Mesenchymal stem cell (in vitro differentiated cells and primary cell): ENCODE measurements at regions not wholly inside any gene's neighbourhood (a gene's known extent, or its start where the extent isn't known, plus 50 kb on each side); places are given as distances from the start of the nearest gene placed in this dataset.

Experiments used
- DNase-seq: peaks from one replicate; pipeline ENCODE4 v3.0.0-alpha.2; 2013
- H2AFZ ChIP-seq: one replicate; pipeline ENCODE4 v1.6.1; 2013; ENCODE audit warnings: low read depth, mild to moderate bottlenecking, control low read depth, inconsistent platforms, low read length, moderate library complexity
- H2AK5ac ChIP-seq: 2 replicates; pipeline ENCODE4 v1.6.1; 2013; ENCODE audit warnings: low read length, moderate library complexity, mild to moderate bottlenecking, inconsistent platforms; ENCODE audit not compliant: severe bottlenecking
- H2BK120ac ChIP-seq: one replicate; pipeline ENCODE4 v1.6.1; 2013; ENCODE audit warnings: low read depth, mild to moderate bottlenecking, inconsistent platforms, low read length, moderate library complexity
- H2BK12ac ChIP-seq, 2 experiments: one replicate each; pipeline ENCODE4 v1.6.1; 2013; ENCODE audit warnings: inconsistent platforms in 2 of 2, low read length in 2 of 2, mild to moderate bottlenecking in 2 of 2, moderate library complexity in 2 of 2, control low read depth in 1 of 2
- H2BK15ac ChIP-seq: one replicate; pipeline ENCODE4 v1.6.1; 2013; ENCODE audit warnings: mild to moderate bottlenecking, low read depth, inconsistent platforms; ENCODE audit not compliant: poor library complexity, severe bottlenecking
- H2BK5ac ChIP-seq: 2 replicates; pipeline ENCODE4 v1.6.1; 2013; ENCODE audit warnings: low read depth, mild to moderate bottlenecking, low read length, control low read depth, inconsistent platforms; ENCODE audit not compliant: poor library complexity, severe bottlenecking
- H3K14ac ChIP-seq, 2 experiments: one replicate each; pipeline ENCODE4 v1.6.1; 2013; ENCODE audit warnings: inconsistent platforms in 2 of 2, low read length in 2 of 2, control low read depth in 1 of 2, mild to moderate bottlenecking in 1 of 2, moderate library complexity in 1 of 2
- H3K18ac ChIP-seq, 2 experiments: one replicate each; pipeline ENCODE4 v1.6.1; 2013; ENCODE audit warnings: inconsistent platforms in 2 of 2, low read length in 2 of 2, control low read depth in 1 of 2, low read depth in 1 of 2, mild to moderate bottlenecking in 1 of 2
- H3K23ac ChIP-seq, 2 experiments: one replicate each; pipeline ENCODE4 v1.6.1; 2013; ENCODE audit warnings: inconsistent platforms in 2 of 2, low read length in 2 of 2, mild to moderate bottlenecking in 2 of 2, moderate library complexity in 2 of 2, control low read depth in 1 of 2
- H3K27ac ChIP-seq: 2 replicates; pipeline ENCODE4 v1.5.1; 2013; ENCODE audit warnings: mild to moderate bottlenecking, moderate library complexity, low read length, control low read depth, inconsistent platforms; ENCODE audit not compliant: poor library complexity, severe bottlenecking
- H3K27me3 ChIP-seq, 2 experiments: 2 replicates each; pipeline versions ENCODE4 v1.6.1 to v1.7.0; 2013; ENCODE audit warnings: low read length in 2 of 2, mild to moderate bottlenecking in 2 of 2, moderate library complexity in 2 of 2, control low read depth in 1 of 2, inconsistent platforms in 1 of 2; ENCODE audit not compliant: control insufficient read depth in 1 of 2, insufficient read depth in 1 of 2
- H3K36me3 ChIP-seq, 2 experiments: 2 replicates each; pipeline versions ENCODE4 v1.6.1 to v1.7.0; 2013; ENCODE audit warnings: low read length in 2 of 2, control low read depth in 1 of 2, inconsistent platforms in 1 of 2, low read depth in 1 of 2, mild to moderate bottlenecking in 1 of 2; ENCODE audit not compliant: insufficient read depth in 2 of 2, control insufficient read depth in 1 of 2
- H3K4ac ChIP-seq, 2 experiments: one replicate each; pipeline ENCODE4 v1.6.1; 2013; ENCODE audit warnings: inconsistent platforms in 2 of 2, low read length in 2 of 2, mild to moderate bottlenecking in 2 of 2, moderate library complexity in 2 of 2, control low read depth in 1 of 2, low read depth in 1 of 2
- H3K4me1 ChIP-seq: 2 replicates; pipeline ENCODE4 v1.6.1; 2013; ENCODE audit warnings: low read depth, low read length, control low read depth; ENCODE audit not compliant: control insufficient read depth, insufficient read depth
- H3K4me2 ChIP-seq: 2 replicates; pipeline ENCODE4 v1.6.1; 2013; ENCODE audit warnings: low read length, mild to moderate bottlenecking, inconsistent platforms; ENCODE audit not compliant: poor library complexity, severe bottlenecking
- H3K4me3 ChIP-seq, 2 experiments: 2 replicates each; pipeline versions ENCODE4 v1.5.1 to v1.7.0; 2013; ENCODE audit warnings: low read length in 2 of 2, mild to moderate bottlenecking in 2 of 2, control low read depth in 1 of 2, low read depth in 1 of 2; ENCODE audit not compliant: insufficient read depth in 1 of 2
- H3K79me1 ChIP-seq: replicated peaks from 2 replicates; pipeline ENCODE4 v1.6.1; 2013; ENCODE audit warnings: mild to moderate bottlenecking, control low read depth, low read length, inconsistent platforms; ENCODE audit not compliant: poor library complexity, severe bottlenecking
- H3K9ac ChIP-seq: 2 replicates; pipeline ENCODE4 v1.7.0; 2013; ENCODE audit warnings: mild to moderate bottlenecking, low read length, moderate library complexity
- H3K9me3 ChIP-seq: 2 replicates; pipeline ENCODE4 v1.7.0; 2013; ENCODE audit warnings: mild to moderate bottlenecking, low read length; ENCODE audit not compliant: control insufficient read depth
- H4K8ac ChIP-seq: one replicate; pipeline ENCODE4 v1.6.1; 2013; ENCODE audit warnings: inconsistent platforms, mild to moderate bottlenecking, low read length, moderate library complexity
- H4K91ac ChIP-seq: one replicate; pipeline ENCODE4 v1.6.1; 2013; ENCODE audit warnings: mild to moderate bottlenecking, low read length, inconsistent platforms
- WGBS: methylation state at CpG from one replicate; pipeline ENCODE4 v1.1.7; 2013; ENCODE audit warnings: mixed read lengths; 5-methylcytosine and 5-hydroxymethylcytosine counted together

DNA sequence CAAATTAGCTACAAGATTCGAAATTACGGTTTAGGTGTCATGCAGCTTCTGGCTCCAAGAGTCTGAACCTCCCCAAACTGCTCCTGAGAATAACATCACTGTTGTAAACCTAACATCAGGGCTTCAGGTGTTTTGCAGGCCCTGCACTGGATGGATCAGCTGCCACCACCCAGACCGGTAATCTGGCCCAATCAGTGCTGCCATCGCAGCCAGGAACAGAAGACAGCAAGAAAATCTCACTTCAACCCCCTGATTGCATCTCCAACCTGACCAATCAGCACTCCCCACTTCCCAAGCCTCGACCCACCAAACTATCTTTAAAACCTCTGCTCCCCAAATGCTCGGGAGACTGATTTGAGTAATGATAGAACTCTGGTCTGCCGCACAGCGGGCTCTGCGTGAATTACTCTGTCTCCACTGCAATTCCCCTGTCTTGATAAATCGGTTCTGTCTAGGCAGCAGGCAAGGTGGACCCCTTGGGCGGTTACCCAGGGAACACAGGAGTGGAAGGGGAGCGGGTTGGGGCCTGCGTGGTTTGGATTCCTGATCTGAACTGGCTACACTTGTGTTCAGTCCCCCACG is 268.5 kb upstream of the SFSWAP start:
- H2BK5ac ChIP-seq = no peak overlapping the region
- no peak overlapping the region for H3K9ac ChIP-seq
- no peaks in the 10 kb centered on the region for H3K79me1 ChIP-seq
- H3K27ac ChIP-seq = no peak overlapping the region
- no peak overlapping the region for H3K4me3 ChIP-seq
- H3K4me2 ChIP-seq = no peak overlapping the region
- no peak overlapping the region for H4K8ac ChIP-seq
- H4K91ac ChIP-seq = no peak overlapping the region
- H3K4me1 ChIP-seq = no peaks in the 10 kb centered on the region
- no peak overlapping the region for H2BK15ac ChIP-seq
- no peak for DNase-seq
- H2BK120ac ChIP-seq = no peak overlapping the region
- H3K23ac ChIP-seq = no peak overlapping the region
- H2AFZ ChIP-seq = no peak overlapping the region
- no peak overlapping the region for H3K18ac ChIP-seq
- H3K36me3 ChIP-seq = no peaks in the 10 kb centered on the region
- no peak overlapping the region for H2BK12ac ChIP-seq
- H3K4ac ChIP-seq = no peak overlapping the region
- H2AK5ac ChIP-seq = no peak overlapping the region
- no peak overlapping the region for H3K14ac ChIP-seq
- WGBS = 74% methylated on average over 14 of the region's 14 CpGs
- H3K9me3 ChIP-seq = no peaks in the 10 kb centered on the region
- H3K27me3 ChIP-seq = peaks cover 0 to 7% of the 10 kb centered on the region in 2 experiments

DNA sequence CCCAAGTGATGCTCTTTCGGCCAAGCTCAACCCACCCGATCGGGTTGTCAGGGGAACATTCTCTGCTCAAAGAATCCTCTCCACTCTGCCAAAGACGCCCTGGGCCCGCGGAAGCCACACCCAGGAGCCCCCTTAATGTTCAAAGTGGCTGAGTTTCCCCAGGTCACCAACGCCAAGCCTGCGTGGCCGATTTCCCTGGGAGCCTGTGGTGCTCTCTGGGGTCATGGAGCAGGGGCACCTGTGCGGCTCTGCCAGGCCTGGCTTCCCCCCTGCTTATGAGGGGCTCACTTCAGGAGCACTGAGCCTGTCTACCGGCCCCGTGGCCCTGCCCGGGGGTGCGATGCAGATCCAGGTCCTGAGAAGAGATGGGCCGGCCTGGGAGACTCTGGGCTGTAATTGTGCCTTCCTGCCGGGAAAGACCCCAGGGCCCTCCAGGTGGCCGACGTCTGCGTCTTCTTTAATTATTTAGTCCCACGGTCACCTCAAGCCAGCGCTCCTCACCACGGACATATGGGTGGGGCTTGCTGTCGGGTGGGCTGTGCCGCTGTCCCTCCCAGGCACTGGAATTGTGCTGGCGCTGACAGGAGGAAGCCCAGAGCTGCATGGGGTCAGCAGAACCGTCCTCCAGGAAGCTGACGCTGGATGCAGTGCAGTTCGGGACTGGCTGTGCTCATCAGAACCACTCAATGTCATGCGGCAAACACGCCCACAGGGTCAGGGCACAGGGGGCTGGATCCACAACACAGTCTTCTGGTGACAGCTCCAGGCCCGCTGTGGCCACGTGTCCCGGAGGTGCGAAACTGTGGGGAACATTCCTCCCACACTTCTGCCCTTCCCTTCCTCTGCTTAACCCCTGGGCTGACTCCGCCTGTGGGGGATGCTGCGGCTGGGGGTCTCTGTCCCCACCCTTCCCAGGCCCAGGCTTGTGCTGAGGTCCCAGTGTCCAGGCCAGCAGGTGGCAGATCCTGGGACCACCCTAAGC is 267.6 kb upstream of the SFSWAP start:
- no peak overlapping the region for H3K4me2 ChIP-seq
- no peak overlapping the region for H3K9ac ChIP-seq
- no peaks in the 10 kb centered on the region for H3K9me3 ChIP-seq
- H3K79me1 ChIP-seq = no peaks in the 10 kb centered on the region
- H3K27ac ChIP-seq = no peak overlapping the region
- H3K36me3 ChIP-seq = no peaks in the 10 kb centered on the region
- H3K14ac ChIP-seq = no peak overlapping the region
- no peaks in the 10 kb centered on the region for H3K4me1 ChIP-seq
- H2AFZ ChIP-seq = no peak overlapping the region
- H3K18ac ChIP-seq = no peak overlapping the region
- H2AK5ac ChIP-seq = no peak overlapping the region
- peaks cover 0 to 2% of the 10 kb centered on the region in 2 experiments for H3K27me3 ChIP-seq
- H4K91ac ChIP-seq = no peak overlapping the region
- WGBS = 80% methylated on average over 36 of the region's 36 CpGs
- no peak overlapping the region for H3K4ac ChIP-seq
- no peak overlapping the region for H2BK120ac ChIP-seq
- H2BK15ac ChIP-seq = no peak overlapping the region
- DNase-seq = no peak
- H3K4me3 ChIP-seq = no peak overlapping the region
- no peak overlapping the region for H4K8ac ChIP-seq
- no peak overlapping the region for H3K23ac ChIP-seq
- no peak overlapping the region for H2BK12ac ChIP-seq
- no peak overlapping the region for H2BK5ac ChIP-seq

DNA sequence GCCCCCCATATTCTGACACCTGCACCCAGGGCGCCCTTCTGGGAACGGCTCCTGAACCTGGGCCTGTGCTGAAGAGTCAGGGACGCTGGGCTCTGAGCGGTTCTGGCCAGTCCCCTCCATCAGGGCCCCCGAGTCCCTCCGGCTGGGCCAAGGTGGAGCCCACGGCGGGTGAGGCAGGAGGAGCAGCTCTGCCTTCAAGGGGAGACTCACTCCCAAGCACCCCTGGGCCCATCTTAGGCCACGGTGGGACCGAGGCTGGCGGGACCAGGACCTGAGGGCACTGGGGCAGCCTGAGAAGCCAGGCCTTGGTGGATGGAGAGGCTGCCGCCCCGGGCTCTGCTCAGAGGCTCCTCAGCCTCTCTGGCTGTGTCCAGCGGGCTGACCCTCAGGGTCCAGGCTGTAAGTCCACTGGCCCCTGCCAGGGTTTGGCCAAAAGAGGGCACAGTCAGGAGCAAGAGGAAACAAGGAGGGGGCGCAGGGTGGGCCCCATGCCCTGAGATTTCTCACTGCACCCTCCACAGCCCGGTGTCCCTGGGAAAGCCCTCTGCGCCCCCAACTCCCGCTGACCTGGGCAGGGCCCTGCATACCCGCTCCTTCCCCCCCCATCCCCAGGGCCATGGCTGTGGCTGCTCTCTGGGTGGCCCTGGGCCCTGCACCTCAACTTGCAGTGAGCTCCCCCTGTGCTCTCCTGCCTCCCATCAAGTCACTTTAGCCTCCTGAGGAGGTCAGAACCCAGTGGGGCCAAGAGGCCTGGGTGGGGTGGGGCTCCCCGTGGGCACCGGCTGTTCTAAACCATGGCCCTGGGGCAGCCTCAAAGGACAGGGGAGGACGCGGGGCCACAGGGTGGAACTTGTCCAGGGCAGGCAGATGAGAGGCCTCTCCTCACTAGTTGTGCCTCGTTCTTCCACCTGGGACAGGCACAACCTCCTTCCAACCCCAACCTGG is 266.4 kb upstream of the SFSWAP start:
- DNase-seq = no peak
- Histone ChIP-seq H3K18ac (no peak overlapping the region), H2BK12ac (no peak overlapping the region), H3K9ac (no peak overlapping the region), H3K27ac (no peak overlapping the region), H3K4me1 (no peaks in the 10 kb centered on the region), H3K36me3 (no peaks in the 10 kb centered on the region), H3K14ac (no peak overlapping the region), H3K79me1 (no peaks in the 10 kb centered on the region), H3K4me3 (no peak overlapping the region), H3K4ac (no peak overlapping the region), H2AK5ac (no peak overlapping the region), H3K4me2 (no peak overlapping the region), H2BK5ac (no peak overlapping the region), H2BK15ac (no peak overlapping the region), H4K91ac (no peak overlapping the region), H4K8ac (no peak overlapping the region), H3K23ac (no peak overlapping the region), H3K27me3 (no peaks in the 10 kb centered on the region), H2BK120ac (no peak overlapping the region), H2AFZ (no peak overlapping the region), H3K9me3 (peaks cover 7% of the 10 kb centered on the region)
- 86% methylated on average over 24 of the region's 24 CpGs for WGBS
